ENCODE measurements at regions not wholly inside any gene's neighbourhood (a gene's known extent, or its start where the extent isn't known, plus 50 kb on each side); places are given as distances from the start of the nearest gene placed in this dataset.

- Histone ChIP-seq H3K79me1 (ENCODE audit: low read depth, low read length) (no peaks in the 10 kb centered on the region), H2BK12ac (ENCODE audit: low read depth, low read length) (no peak overlapping the region), H2BK20ac (ENCODE audit: low read length) (no peak overlapping the region), H4K20me1 (replicated peaks in 1 of 2; ENCODE audit: control insufficient read depth in 1 of 2, insufficient read depth in 2 of 2, low read length in 2 of 2) (no peaks in the 10 kb centered on the region), H4K91ac (replicated peaks; ENCODE audit: insufficient read length, low read length) (no peak overlapping the region), H3K36me3 (ENCODE audit: control insufficient read depth in 2 of 4, insufficient read depth in 4 of 4, low read length in 3 of 4) (no peaks in the 10 kb centered on the region; a peak in 1 of 8 replicates), H3K79me2 (ENCODE audit: control insufficient read depth in 1 of 2, insufficient read depth in 2 of 2, low read length in 2 of 2) (no peaks in the 10 kb centered on the region), H3K27ac (ENCODE audit: low read depth, low read length) (no peak overlapping the region), H3K14ac (ENCODE audit: insufficient read length) (no peak overlapping the region), H3K4me2 (ENCODE audit: insufficient read depth in 1 of 2, low read depth in 2 of 2, low read length in 2 of 2) (no peak overlapping the region), H3K18ac (ENCODE audit: extremely low read depth, low read length) (no peak overlapping the region), H3K56ac (replicated peaks; ENCODE audit: insufficient read length, low read depth, low read length) (no peak overlapping the region), H3K27me3 (replicated peaks in 1 of 4; ENCODE audit: control insufficient read depth in 3 of 4, extremely low read depth in 1 of 4, insufficient read depth in 3 of 4, low read length in 3 of 4) (no peaks in the 10 kb centered on the region), H4K5ac (ENCODE audit: insufficient read length, low read depth, low read length) (no peak overlapping the region), H2BK120ac (replicated peaks; ENCODE audit: low read depth, low read length) (no peak overlapping the region), H2AFZ (ENCODE audit: low read length) (no peak overlapping the region), H3K4me3 (ENCODE audit: extremely low read depth in 1 of 4, insufficient read depth in 2 of 4, low read depth in 3 of 4, low read length in 4 of 4) (no peak overlapping the region), H3K23ac (ENCODE audit: insufficient read length) (no peak overlapping the region), H3K4me1 (replicated peaks in 1 of 4; ENCODE audit: control insufficient read depth in 3 of 4, insufficient read depth in 4 of 4, low read length in 3 of 4) (peaks cover 0 to 3% (median 0%) of the 10 kb centered on the region in 4 experiments; a peak in 2 of 7 replicates), H3K9me3 (ENCODE audit: insufficient read depth in 2 of 2, low read depth in 1 of 2, low read length in 1 of 2) (peaks cover 6 to 9% of the 10 kb centered on the region in 2 experiments; a peak in 1 of 4 replicates), H3K4ac (replicated peaks; ENCODE audit: insufficient read length, low read depth, low read length) (no peak overlapping the region), H3K9ac (replicated peaks in 1 of 4; ENCODE audit: extremely low read depth in 1 of 4, low read depth in 3 of 4, low read length in 3 of 4) (no peak overlapping the region), H2AK5ac (ENCODE audit: low read depth, low read length) (no peak overlapping the region), H2BK15ac (ENCODE audit: low read length) (no peak overlapping the region), H3K23me2 (ENCODE audit: low read depth, low read length) (no peaks in the 10 kb centered on the region), H2BK5ac (ENCODE audit: low read depth, low read length) (no peak overlapping the region), H4K8ac (ENCODE audit: extremely low read depth, insufficient read depth, low read length) (no peak overlapping the region)
- DNase-seq (ENCODE audit: low read depth in 1 of 2, low spot score in 2 of 2): no peak
- CTCF ChIA-PET (ENCODE audit: partially characterized antibody): interaction anchor here (1.7 kb wide), 1 partner anchor 17 kb away, joined by 7 read pairs; no protein-coding TSS in a partner anchor
- POLR2A ChIA-PET (ENCODE audit: partially characterized antibody): interaction anchor here (0.8 kb wide), 1 partner anchor 13 kb away, joined by 4 read pairs; no protein-coding TSS in a partner anchor
- 96% methylated on average over 2 of the region's 2 CpGs; no CpG with 5 or more reads in 1 of the 2 experiments for WGBS, 2 experiments (ENCODE audit: extremely low coverage in 1 of 2, insufficient coverage in 1 of 2, insufficient read length in 1 of 2, insufficient replicate concordance in 2 of 2, low coverage in 1 of 2, low lambda C conversion rate in 2 of 2, missing lambda C conversion rate in 1 of 2)
- FAIRE-seq: no peak
- no peak for TF ChIP-seq CREB1 (IDR thresholded peaks at IDR 0.05)
- no peak for TF ChIP-seq CBX8 (IDR thresholded peaks at IDR 0.05; ENCODE audit: borderline replicate concordance, low read depth, low read length)
- TF ChIP-seq CBX5 (IDR thresholded peaks at IDR 0.05; ENCODE audit: low read depth, low read length): no peak
- no peak for TF ChIP-seq HDAC6 (IDR thresholded peaks at IDR 0.05; ENCODE audit: low read depth, low read length)
- TF ChIP-seq POU5F1 (IDR thresholded peaks at IDR 0.05; ENCODE audit: low read depth, low read length): no peak
- TF ChIP-seq CHD1 (IDR thresholded peaks at IDR 0.05; ENCODE audit: low read depth, low read length): no peak
- no peak for TF ChIP-seq CTCF (IDR thresholded peaks at IDR 0.05; ENCODE audit: control extremely low read depth in 1 of 3, insufficient read depth in 1 of 3, low read depth in 1 of 3, low read length in 3 of 3)
- TF ChIP-seq NANOG (IDR thresholded peaks at IDR 0.05; ENCODE audit: insufficient read depth, low read depth, low read length, poor library complexity, severe bottlenecking): no peak
Measured at GRCh38 chr5:66477596-66477995, 118.6 kb upstream of the MAST4 start.
